ENCODE measurements at regions not wholly inside any gene's neighbourhood (a gene's known extent, or its start where the extent isn't known, plus 50 kb on each side); places are given as distances from the start of the nearest gene placed in this dataset.

- TF ChIP-seq, protein P1, sequence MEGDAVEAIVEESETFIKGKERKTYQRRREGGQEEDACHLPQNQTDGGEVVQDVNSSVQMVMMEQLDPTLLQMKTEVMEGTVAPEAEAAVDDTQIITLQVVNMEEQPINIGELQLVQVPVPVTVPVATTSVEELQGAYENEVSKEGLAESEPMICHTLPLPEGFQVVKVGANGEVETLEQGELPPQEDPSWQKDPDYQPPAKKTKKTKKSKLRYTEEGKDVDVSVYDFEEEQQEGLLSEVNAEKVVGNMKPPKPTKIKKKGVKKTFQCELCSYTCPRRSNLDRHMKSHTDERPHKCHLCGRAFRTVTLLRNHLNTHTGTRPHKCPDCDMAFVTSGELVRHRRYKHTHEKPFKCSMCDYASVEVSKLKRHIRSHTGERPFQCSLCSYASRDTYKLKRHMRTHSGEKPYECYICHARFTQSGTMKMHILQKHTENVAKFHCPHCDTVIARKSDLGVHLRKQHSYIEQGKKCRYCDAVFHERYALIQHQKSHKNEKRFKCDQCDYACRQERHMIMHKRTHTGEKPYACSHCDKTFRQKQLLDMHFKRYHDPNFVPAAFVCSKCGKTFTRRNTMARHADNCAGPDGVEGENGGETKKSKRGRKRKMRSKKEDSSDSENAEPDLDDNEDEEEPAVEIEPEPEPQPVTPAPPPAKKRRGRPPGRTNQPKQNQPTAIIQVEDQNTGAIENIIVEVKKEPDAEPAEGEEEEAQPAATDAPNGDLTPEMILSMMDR (IDR thresholded peaks at IDR 0.05; ENCODE audit: borderline replicate concordance, control extremely low read depth, extremely low read depth, insufficient read depth, missing control alignments): no peak
- in situ Hi-C loops (cut with MboI; ENCODE audit: low sequenced_read_pairs, unreplicated experiment): no loop called here
- no peak for DNase-seq (ENCODE audit: low spot score)
These were observed 789.9 kb upstream of the ADGRL4 start for GRCh38 chr1:79796434-79796833.

- in situ Hi-C loops (cut with MboI; ENCODE audit: low sequenced_read_pairs, unreplicated experiment): no loop called here
- TF ChIP-seq, protein P1 (IDR thresholded peaks at IDR 0.05; ENCODE audit: borderline replicate concordance, control extremely low read depth, extremely low read depth, insufficient read depth, missing control alignments): no peak
- DNase-seq (ENCODE audit: low spot score): no peak
These were observed 785.8 kb upstream of the ADGRL4 start for GRCh38 chr1:79792219-79792930.

- in situ Hi-C loops (cut with MboI; ENCODE audit: low sequenced_read_pairs, unreplicated experiment): no loop called here
- DNase-seq (ENCODE audit: low spot score): no peak
These were observed 785.1 kb upstream of the ADGRL4 start for GRCh38 chr1:79791488-79792218.

GRCh38 chr1:79790950-79791349 lies 784.4 kb upstream of the ADGRL4 start:
- in situ Hi-C loops (cut with MboI; ENCODE audit: low sequenced_read_pairs, unreplicated experiment): no loop called here
- TF ChIP-seq, protein P1 (IDR thresholded peaks at IDR 0.05; ENCODE audit: borderline replicate concordance, control extremely low read depth, extremely low read depth, insufficient read depth, missing control alignments): no peak
- DNase-seq (ENCODE audit: low spot score): no peak

More at GRCh38 chr1:79791488-79792218, 785.1 kb upstream of the ADGRL4 start:
- TF ChIP-seq, protein P1 (IDR thresholded peaks at IDR 0.05; ENCODE audit: borderline replicate concordance, control extremely low read depth, extremely low read depth, insufficient read depth, missing control alignments): no peak

GRCh38 chr1:79787631-79788030 lies 781.1 kb upstream of the ADGRL4 start:
- in situ Hi-C loops (cut with MboI; ENCODE audit: low sequenced_read_pairs, unreplicated experiment): no loop called here
- no peak for DNase-seq (ENCODE audit: low spot score)
- TF ChIP-seq, protein P1 (IDR thresholded peaks at IDR 0.05; ENCODE audit: borderline replicate concordance, control extremely low read depth, extremely low read depth, insufficient read depth, missing control alignments): no peak

DNA sequence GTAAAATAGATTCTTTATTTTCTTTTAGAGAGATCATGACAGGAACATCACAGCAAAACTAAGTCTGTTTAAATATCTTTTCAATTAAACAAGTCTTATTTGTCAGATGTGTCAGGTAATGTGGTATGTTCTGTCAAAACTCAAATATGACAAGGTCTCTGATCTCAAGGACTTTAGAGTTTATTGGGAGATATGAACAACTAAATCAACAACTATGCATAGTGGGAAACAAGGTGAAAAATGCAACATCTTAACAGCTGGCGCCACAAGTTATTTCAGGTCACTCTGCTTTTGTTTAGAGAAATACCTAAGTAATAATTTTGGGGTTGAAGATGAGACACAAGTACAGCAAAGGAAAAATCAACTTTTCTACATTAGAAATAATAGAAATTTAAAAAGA lies 779.4 kb upstream of the ADGRL4 start:
- DNase-seq (ENCODE audit: low spot score): no peak
- TF ChIP-seq, protein P1 (IDR thresholded peaks at IDR 0.05; ENCODE audit: borderline replicate concordance, control extremely low read depth, extremely low read depth, insufficient read depth, missing control alignments): no peak
- in situ Hi-C loops (cut with MboI; ENCODE audit: low sequenced_read_pairs, unreplicated experiment): no loop called here
